ENCODE measurements at regions not wholly inside any gene's neighbourhood (a gene's known extent, or its start where the extent isn't known, plus 50 kb on each side); places are given as distances from the start of the nearest gene placed in this dataset.
"Not testable (repeated sequence)": the region's sequence is repeated elsewhere in the genome, so short reads cannot be mapped to it uniquely, and the experiment has no call there.

GRCh38 chr4:97432551-97432950 is 710.7 kb downstream of the STPG2 start:
- DNase-seq: no peak
- H3K36me3 Mint-ChIP-seq (ENCODE audit: unreplicated experiment): no peaks in the 10 kb centered on the region
- H3K4me3 Mint-ChIP-seq (ENCODE audit: unreplicated experiment): no peak overlapping the region
- TF ChIP-seq CTCF (IDR thresholded peaks at IDR 0.05; ENCODE audit: partially characterized antibody, unreplicated experiment): no peak
- H3K27ac Mint-ChIP-seq (ENCODE audit: unreplicated experiment): no peak overlapping the region
- peaks cover 2% of the 10 kb centered on the region for H3K9me3 Mint-ChIP-seq (ENCODE audit: unreplicated experiment)
- H3K27me3 Mint-ChIP-seq (ENCODE audit: unreplicated experiment): no peaks in the 10 kb centered on the region
- H3K4me1 Mint-ChIP-seq (ENCODE audit: low read depth, unreplicated experiment): no peaks in the 10 kb centered on the region

- not testable (repeated sequence) for H3K27ac Mint-ChIP-seq (ENCODE audit: unreplicated experiment); H3K27me3 Mint-ChIP-seq (ENCODE audit: unreplicated experiment); H3K4me3 Mint-ChIP-seq (ENCODE audit: unreplicated experiment); H3K4me1 Mint-ChIP-seq (ENCODE audit: low read depth, unreplicated experiment); H3K36me3 Mint-ChIP-seq (ENCODE audit: unreplicated experiment); H3K9me3 Mint-ChIP-seq (ENCODE audit: unreplicated experiment); DNase-seq
These were observed 705.1 kb downstream of the STPG2 start for GRCh38 chr4:97437998-97438705.

- Mint-ChIP-seq H3K27me3 (ENCODE audit: unreplicated experiment) (peaks cover 2% of the 10 kb centered on the region), H3K4me1 (ENCODE audit: low read depth, unreplicated experiment) (no peaks in the 10 kb centered on the region), H3K27ac (ENCODE audit: unreplicated experiment) (no peak overlapping the region), H3K4me3 (ENCODE audit: unreplicated experiment) (no peak overlapping the region), H3K9me3 (ENCODE audit: unreplicated experiment) (no peaks in the 10 kb centered on the region), H3K36me3 (ENCODE audit: unreplicated experiment) (peaks cover 4% of the 10 kb centered on the region)
- DNase-seq: no peak
- no peak for TF ChIP-seq CTCF (IDR thresholded peaks at IDR 0.05; ENCODE audit: partially characterized antibody, unreplicated experiment)
These were observed 690.1 kb downstream of the STPG2 start for GRCh38 chr4:97453186-97453585.

- Mint-ChIP-seq H3K27ac (ENCODE audit: unreplicated experiment) (no peak overlapping the region), H3K27me3 (ENCODE audit: unreplicated experiment) (peaks cover 2% of the 10 kb centered on the region), H3K4me1 (ENCODE audit: low read depth, unreplicated experiment) (no peaks in the 10 kb centered on the region), H3K36me3 (ENCODE audit: unreplicated experiment) (no peaks in the 10 kb centered on the region), H3K4me3 (ENCODE audit: unreplicated experiment) (no peak overlapping the region), H3K9me3 (ENCODE audit: unreplicated experiment) (no peaks in the 10 kb centered on the region)
- no peak for TF ChIP-seq CTCF (IDR thresholded peaks at IDR 0.05; ENCODE audit: partially characterized antibody, unreplicated experiment)
- no peak for DNase-seq
These were observed 686.0 kb downstream of the STPG2 start for GRCh38 chr4:97457253-97457652.

GRCh38 chr4:97468272-97468671 is 675.0 kb downstream of the STPG2 start:
- Mint-ChIP-seq H3K4me1 (ENCODE audit: low read depth, unreplicated experiment) (no peaks in the 10 kb centered on the region), H3K36me3 (ENCODE audit: unreplicated experiment) (no peaks in the 10 kb centered on the region), H3K4me3 (ENCODE audit: unreplicated experiment) (no peak overlapping the region), H3K27me3 (ENCODE audit: unreplicated experiment) (no peaks in the 10 kb centered on the region), H3K27ac (ENCODE audit: unreplicated experiment) (no peak overlapping the region), H3K9me3 (ENCODE audit: unreplicated experiment) (no peaks in the 10 kb centered on the region)
- DNase-seq: no peak
- TF ChIP-seq CTCF (IDR thresholded peaks at IDR 0.05; ENCODE audit: partially characterized antibody, unreplicated experiment): no peak

Measured in glutamatergic neuron (in vitro differentiated cells).